ENCODE measurements at regions not wholly inside any gene's neighbourhood (a gene's known extent, or its start where the extent isn't known, plus 50 kb on each side); places are given as distances from the start of the nearest gene placed in this dataset.

DNA sequence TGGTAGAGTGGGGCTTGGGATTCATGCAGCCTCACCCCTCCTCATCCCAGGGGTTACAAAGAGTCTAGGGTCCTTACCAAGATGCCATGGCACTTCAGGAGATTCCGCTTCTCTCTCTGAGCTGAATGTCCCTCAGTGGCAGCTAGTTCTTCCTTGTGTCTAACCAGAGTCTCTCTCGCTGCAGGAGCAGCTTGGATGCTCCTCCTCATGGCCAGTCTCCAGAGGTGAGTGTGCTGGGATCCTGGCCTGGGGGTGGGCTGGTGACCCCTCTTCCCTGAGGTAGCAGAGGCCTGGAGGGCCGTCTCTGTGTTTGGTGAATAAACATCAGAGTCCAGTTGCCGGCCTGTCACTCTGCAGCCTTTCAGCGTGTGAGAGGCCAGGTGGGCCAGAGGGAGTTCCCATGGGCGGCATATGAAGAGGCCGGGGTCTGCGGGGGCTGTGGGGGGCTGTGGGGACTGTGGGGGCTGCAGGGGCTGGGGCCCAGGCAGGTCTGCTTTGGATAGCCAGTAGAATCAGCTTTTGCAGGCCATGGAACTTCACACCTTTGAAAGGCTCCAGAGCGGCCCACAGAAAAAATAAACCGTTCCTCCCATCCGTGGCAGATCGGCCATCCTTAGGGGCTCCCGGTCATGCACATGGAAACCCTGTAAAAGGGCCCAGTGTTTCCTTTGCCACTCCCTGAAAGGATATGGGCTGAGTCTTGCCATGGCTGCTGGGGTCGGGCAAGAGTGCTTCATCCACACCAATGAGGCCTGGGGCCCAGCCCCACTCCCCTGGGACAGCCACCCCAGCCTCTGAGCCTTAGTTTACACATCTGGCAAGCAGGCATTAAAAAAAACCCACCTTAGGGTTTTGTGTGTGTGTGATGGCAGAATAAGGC lies 256.4 kb downstream of the FOXD2 start:
- no peak for FAIRE-seq

DNA sequence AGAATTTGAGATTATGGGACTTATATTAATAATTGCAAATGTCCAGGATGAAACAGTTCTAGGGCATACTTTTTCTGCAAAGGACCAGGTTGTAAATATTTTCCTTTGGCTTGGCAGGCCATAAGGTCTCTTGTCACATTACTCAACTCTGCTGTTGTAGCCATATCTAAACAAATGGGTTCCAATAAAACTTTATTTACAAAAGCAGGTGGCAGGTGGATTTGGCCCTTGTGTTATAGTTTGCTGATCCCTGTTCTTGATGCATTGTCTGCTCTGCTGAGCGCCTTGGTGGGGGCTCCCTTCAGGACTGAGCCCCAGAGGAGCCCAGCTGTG lies 258.5 kb downstream of the FOXD2 start:
- FAIRE-seq (no peak), DNase-seq (ENCODE audit: insufficient read length, low spot score) (no peak)

More for the DNA sequence above, 256.4 kb downstream of the FOXD2 start:
- DNase-seq (ENCODE audit: insufficient read length, low spot score) = no peak

DNA sequence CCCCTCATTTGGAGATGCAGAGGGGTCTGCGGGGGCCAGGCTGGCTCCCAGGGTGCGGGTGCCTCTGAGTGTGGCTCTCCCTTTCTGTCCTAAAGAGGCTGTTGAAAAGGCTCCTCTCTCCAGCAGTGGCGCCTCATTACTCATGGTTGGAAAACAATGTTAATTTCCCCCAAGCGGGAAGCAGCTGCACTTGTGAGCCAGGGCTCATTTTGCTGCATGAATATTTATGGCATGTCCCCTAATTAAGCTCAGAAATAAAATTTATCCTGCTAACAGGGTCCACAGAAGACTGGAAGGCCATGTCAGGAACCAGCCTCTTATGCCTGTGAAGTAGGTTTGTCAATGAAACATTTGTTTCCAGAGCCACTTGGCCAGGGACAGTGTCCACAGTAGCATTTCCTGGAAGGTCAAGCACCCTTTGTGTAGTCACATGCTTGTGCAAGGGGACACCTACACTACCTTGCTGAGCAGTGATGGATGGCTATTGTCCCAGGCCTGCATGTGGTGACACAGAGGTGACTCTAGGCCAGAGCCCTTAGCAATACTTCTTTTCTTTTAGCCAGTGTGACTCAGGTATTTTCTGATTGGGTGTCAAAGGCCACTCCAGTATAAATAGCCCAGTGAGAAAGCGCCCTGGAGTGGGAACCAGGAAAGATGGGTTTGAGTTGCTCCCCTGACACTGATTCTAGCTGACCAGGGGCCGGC lies 259.0 kb downstream of the FOXD2 start:
- no peak for DNase-seq (ENCODE audit: insufficient read length, low spot score)
- FAIRE-seq = no peak

DNA sequence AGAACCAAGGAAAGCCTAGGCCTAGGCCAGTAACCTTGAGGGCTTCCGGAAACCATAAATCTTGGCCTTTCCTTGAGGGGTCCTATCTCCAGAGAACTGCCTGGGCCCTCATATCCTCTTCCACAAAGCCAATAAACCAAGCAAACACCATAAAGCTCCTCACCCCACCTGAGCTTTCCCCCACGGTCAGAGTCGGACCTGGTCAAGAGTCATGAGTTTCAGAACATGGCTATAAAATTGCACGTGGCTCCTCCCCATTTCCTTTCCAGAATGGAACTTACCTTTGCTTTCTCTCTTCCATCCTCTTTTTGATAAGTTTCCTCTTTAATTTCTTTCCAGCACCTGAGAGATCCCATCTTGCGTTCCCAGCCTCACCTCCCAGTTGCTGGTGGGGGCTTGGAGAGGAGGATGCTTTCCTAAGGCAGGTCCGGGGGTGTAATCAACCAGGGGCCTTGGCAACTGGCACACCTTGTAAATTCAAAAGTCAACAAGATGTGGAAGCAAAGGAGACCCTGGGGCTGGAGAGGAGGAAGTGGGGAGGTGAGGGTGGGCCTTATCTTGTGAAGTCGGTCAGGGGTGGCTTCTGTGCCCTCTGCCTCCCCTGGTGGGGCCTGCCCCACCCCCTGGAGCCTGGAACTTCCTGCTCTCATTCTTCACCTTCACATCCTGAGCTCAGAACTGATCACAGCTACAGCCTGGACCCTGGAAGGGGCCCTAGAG lies 259.9 kb downstream of the FOXD2 start:
- DNase-seq (ENCODE audit: insufficient read length, low spot score) = no peak
- no peak for FAIRE-seq

DNA sequence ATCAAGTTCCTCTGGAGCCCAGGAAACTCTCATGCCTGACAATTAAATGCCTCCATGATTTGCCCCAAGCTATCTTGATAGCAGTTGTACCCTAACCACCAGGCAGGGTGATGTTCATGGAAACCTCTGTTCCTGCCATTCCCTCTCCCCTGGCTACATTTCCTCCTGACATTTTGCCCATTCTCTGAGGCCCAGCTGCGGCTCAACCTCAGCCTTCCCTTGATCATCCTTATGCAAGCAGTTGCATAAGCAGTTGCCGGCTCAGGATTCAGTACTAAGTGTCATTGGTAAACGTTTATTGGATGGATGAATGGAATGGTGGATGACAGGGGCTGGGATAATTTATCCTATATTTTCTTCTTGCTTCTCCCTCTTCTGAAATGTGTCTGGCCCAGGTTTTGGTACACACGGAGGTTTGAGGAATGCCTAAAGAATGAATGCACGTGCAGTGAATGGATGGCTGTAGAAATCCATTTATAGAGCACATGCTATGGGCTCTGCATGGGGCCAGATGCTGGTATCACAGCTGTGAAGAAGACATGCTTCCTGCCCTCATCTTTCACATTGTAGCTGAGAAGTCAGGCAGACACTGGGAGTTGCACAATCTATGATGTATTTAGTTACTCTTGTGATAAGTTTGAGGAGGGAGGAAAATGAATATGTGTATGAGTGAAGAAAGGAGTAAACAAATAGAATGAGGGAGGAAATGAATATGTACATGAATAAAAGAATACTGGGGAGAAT lies 261.8 kb downstream of the FOXD2 start:
- DNase-seq (ENCODE audit: insufficient read length, low spot score) (no peak), FAIRE-seq (no peak)

DNA sequence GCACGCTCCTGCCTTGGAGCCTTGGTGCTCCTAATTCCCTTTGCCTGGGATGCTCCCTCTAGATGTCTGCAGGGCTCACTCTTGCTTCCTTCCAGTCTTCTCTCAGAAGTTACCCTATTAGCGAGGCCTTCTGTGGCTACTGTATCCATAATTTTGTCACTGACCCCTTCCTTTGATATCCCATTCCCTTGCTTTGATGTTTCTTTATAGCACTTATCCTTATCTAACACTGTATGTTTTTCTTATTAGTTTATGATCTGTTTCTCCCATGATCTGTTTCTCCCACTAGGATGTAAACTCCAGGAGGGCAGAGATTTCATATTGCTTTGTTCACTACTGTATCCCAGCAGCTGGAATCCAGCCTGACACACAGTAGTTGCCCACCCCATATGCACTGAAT lies 263.4 kb downstream of the FOXD2 start:
- no peak for FAIRE-seq
- DNase-seq (ENCODE audit: insufficient read length, low spot score) = no peak

DNA sequence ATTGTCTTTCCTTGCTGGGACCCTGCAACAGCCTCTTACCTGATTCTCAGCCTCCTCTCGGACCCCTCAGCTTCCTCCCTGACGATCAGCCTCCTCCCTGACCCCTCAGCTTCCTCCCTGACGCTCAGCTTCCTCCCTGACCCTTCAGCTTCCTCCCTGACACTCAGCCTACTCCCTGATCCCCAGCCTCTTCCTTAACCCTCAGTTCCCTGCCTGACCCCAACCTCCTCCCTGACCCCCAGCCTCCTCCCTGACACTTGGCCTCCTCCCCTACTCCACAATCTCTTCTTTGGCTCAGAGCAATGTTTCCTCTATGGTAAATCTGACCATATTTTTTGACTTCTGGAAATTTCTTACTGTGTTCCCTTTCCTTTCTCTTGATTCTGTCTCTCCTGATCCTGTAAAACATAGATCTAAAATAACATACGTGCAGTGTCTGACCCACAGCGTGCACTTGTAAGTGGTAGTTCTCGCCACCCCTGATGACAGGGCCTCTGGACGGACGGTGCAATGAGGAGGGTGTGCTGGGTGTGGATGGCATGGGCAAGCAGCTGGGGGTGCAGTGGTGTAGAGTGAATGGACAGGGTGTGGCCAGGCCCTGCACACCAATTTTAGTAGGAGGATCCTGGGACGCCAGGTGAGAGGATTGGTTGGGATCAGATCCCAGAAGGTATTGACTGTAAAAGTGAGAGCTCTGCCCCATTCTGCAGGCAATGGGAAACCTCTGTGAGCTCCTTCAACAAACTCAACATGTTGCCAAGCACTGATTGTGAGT lies 264.1 kb downstream of the FOXD2 start:
- no peak for FAIRE-seq
- no peak for DNase-seq (ENCODE audit: insufficient read length, low spot score)

DNA sequence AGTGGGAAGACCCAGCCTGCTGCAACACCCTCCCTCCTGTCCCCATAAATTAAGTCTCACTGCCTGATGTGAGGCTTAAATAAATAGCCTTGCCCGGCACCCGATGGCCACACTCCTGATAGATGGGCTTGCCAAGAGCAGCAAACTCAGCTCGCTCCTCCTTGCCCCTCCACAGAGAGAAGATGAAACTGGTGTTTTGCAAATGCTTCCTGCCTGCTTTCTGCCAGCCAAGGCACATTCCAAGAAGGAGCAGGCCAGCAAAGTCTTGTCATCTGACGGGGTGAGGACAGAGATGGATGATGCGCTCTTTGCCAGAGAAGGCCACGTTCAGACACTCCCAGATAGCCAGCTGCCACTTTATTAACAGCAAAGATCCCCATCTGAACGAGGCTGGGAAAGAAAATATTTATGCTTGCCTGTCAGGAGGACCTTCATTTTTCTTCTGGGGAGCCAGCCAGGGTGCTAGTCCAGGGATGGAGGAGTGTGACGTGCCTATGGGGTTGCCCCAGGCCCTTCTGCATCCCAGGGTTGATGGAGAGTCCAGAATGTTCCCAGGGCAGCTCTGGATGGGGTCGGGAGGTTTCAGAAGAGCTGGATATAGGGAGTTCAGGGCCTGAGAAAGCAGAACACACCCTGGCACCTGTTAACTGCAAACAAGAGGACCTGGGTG lies 265.4 kb downstream of the FOXD2 start:
- DNase-seq (ENCODE audit: insufficient read length, low spot score) = no peak
- no peak for FAIRE-seq

DNA sequence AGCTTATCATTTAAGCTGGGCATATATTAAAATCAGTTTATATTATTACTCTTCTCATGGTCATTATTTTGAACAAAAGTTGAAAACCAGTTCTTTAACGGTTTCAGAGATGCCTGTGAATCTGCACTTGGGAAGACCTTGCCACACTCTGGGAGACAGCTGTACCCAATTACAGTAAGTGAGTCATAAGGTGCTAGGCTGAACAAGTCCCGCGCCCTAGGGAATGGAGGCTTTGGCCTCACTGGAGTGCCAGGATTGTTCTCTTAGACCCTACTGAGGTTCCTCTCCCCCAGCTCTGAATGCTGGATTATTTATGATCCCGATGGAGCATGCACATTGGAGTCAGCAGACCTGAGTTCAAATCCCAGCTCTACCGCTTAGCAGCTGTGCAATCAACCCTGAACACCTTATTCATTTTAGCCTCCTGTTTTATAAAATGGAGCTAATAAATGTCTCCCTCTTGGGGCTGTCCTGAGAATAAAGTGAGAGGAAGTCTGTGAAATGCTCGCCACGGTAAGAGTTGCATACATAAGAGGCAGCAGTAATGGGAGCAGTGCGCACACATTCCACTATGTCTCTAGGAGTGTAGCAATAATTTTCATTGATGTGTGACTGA lies 266.2 kb downstream of the FOXD2 start:
- FAIRE-seq (no peak), DNase-seq (ENCODE audit: insufficient read length, low spot score) (no peak)

DNA sequence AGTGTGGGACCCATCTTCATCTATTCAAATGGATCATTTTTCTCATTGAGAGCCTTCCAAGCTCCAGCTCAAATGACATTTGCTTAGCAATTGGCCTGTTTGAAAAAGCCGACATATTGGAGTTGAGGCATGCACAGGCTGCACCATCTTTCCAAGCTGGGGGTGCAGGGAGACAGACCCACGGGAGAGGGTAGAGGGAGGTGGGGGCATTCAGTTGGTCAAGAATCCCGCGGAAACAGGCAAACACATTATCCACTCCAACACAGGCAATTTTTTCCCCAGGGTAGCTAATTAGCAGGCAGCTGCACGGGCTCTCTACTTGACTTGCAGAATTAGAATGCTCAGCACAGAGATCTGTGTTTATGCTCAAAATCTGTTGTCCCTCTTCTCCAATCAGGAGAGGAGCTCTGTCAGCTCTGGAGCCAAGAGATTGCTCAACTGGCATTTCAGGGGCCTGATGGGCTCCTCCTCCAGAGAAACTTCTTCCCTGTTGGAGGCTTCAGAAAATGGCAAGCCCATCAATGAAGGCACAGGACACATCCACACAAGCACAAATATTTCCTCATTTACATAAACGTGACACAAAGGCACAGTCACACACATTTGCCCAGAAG lies 267.8 kb downstream of the FOXD2 start:
- DNase-seq (ENCODE audit: insufficient read length, low spot score) (no peak), FAIRE-seq (no peak)

DNA sequence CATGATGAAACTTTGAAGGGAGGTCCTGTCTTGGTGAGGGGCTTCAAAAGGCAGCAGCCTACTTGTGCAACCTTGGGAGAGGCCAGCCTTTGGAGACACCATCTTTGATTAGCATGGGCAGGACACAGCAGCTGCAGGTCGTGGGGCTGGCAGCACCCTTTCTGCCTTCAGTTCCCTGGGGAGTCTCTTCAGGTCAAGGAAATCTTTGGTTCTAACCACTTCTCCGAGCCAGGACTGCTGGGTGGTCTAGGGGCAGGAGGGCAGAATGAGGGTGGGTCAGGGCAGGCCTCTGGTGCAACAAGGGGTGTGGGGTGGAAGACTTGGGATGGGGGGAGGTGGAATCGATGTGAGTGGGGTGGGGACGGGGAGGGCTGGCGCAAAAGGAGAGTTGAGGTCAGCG lies 269.7 kb downstream of the FOXD2 start:
- no peak for FAIRE-seq
- no peak for DNase-seq (ENCODE audit: insufficient read length, low spot score)

DNA sequence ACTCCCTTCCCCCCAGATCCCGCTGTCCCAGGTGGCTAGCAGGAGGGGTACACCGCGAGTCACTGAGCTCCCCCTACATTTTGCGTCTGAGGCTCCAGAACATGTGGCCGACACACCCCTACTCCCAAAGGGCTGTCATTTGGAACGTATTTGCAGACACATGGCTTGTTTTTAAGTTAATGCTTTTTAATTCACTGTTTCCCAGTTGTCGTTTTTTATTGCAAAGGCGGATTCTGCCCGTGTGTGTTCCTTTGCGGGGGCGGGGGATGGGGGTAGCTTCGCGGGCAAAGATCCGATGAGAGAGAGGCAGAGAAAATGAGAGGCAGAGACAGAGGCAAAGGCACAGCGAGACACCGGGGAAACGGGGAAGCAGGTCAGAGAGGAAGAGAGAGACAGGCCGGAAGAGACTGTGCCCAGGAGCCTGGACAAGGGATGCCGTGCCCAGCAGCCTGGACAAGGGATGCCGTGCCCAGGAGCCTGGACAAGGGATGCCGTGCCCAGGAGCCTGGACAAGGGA lies 270.2 kb downstream of the FOXD2 start:
- no peak for DNase-seq (ENCODE audit: insufficient read length, low spot score)
- FAIRE-seq = no peak

DNA sequence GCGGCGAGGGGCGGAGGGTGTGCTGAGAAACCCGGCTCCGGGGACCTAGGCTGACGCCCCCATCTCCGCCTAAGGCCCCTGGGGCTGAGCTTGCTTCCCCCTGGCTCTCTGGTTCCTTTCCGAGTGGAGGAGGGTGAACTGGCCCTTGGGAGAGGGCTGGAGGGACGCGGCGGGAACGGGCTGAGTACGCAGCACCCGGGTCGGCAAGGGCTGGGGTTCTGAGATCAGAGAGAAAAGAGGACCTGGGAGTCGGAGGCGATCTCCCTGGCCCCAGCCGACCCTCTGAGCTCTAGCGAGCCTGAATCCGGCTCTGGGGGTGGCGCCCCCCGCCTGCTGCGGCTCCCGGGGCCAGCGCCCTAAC lies 270.8 kb downstream of the FOXD2 start:
- FAIRE-seq (no peak), DNase-seq (ENCODE audit: insufficient read length, low spot score) (no peak)

DNA sequence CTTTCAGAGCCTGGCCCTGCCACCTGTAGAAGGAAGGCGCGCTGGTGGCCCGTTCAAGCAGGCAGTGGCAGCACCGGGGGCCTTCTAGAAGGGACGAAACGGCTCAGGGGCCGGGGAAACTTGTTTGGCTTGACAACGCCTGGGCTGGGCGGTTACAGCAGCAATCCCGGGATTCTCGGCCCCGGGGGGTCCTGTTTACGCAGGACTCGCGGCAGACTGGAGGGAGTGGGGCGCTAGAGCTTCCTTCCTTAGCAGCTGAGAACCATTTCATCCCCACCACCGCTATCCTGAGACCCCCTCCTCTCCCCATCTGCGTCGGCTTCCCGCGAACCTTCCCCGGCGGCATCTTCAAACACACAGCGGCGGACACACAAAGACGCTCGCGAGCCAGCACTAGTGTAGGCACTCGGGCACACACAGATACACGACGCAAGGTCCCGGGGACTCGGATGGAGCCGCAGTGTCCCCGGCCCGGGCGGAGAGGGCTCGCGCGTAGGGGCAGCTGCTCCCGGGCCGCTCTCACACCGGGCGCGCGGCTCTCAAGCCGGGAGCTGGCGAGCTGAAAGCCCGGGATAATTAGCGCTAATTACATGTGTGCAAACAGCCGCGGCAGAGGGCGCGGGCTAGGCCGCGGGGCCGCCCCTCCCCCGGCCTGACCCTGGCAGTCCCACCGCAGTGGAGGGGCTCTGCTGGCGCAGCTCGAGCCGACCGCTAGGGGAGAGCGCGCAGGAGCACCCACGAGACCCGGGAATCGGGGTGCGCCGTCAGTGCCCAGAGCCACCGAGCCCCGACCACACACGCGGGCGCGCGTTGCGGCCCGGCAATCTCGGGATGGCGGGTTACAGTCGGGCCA lies 271.4 kb downstream of the FOXD2 start:
- FAIRE-seq (no peak), DNase-seq (ENCODE audit: insufficient read length, low spot score) (no peak)

DNA sequence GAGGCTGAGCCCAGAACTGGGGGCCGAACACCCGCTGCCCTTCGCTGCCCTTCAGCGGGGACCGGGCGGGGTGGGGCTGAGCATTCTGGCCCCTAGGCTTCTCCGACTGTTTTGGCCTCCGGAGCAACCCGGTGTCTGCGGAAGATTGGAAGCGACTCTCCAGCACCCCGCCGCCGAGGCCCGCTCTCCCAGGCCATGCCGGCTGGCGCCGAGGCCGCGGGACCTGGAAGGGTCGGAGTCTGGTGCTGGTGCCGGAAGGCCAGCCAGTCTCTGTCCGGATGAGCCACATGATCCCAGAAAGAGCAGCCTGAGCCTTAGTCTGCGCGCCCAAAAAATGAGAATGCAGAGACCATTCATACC lies 272.0 kb downstream of the FOXD2 start:
- DNase-seq (ENCODE audit: insufficient read length, low spot score) (no peak), FAIRE-seq (no peak)

DNA sequence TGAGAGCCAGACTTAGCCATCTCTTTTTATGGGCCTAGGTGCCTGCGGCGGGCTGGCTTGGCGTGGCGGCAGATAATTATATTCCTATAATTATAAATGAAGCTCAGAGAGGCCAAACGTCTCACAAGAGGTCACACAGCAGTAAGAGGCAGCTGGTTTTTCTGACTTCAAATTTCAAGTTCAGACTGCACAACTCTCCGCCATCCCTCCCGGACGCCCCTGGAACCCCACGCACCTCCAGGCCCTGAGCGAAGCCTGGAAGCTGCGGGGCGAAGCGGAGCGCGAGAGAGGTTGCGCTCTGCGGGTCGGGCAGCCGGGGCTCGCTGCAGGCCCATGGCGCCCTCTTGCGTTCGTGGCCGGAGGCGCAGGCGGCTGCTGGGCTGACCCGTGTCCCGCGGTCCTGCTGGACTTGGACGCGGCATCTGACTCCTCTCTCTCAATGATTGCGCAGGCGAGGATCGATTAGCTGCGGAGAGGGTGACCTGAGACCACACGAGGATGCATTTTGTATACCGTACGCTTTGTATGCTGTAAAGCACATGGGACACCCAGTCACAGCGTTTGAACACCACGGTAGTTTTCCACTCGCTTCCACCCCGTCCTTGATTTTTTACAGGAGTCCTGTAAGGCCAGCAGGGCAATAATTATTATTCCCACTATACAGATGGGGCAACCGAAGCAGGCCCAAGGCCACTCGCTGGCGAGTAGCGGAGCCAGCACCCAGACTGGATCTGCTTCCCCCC lies 272.7 kb downstream of the FOXD2 start:
- peak; percentile 91 for DNase-seq (ENCODE audit: insufficient read length, low spot score)
- FAIRE-seq = no peak

All from GM19239 (cell line).